ENCODE measurements at regions not wholly inside any gene's neighbourhood (a gene's known extent, or its start where the extent isn't known, plus 50 kb on each side); places are given as distances from the start of the nearest gene placed in this dataset.

GRCh38 chr16:47971225-47971624, 184.6 kb downstream of the ABCC12 start:
- no peak for DNase-seq (ENCODE audit: low spot score)
- Mint-ChIP-seq H3K4me3 (ENCODE audit: unreplicated experiment) (no peak overlapping the region), H3K27me3 (ENCODE audit: unreplicated experiment) (peaks cover 1% of the 10 kb centered on the region), H3K4me1 (ENCODE audit: unreplicated experiment) (peaks cover 2% of the 10 kb centered on the region), H3K36me3 (ENCODE audit: low read depth, unreplicated experiment) (no peaks in the 10 kb centered on the region), H3K9me3 (ENCODE audit: unreplicated experiment) (no peaks in the 10 kb centered on the region), H3K27ac (ENCODE audit: unreplicated experiment) (no peak overlapping the region)
- TF ChIP-seq CTCF (IDR thresholded peaks at IDR 0.05; ENCODE audit: unreplicated experiment), result no peak

- DNase-seq (ENCODE audit: low spot score), result peak; percentile 29
- Mint-ChIP-seq H3K4me1 (ENCODE audit: unreplicated experiment) (peaks cover 2% of the 10 kb centered on the region), H3K4me3 (ENCODE audit: unreplicated experiment) (no peak overlapping the region), H3K27ac (ENCODE audit: unreplicated experiment) (no peak overlapping the region), H3K27me3 (ENCODE audit: unreplicated experiment) (peaks cover 1% of the 10 kb centered on the region), H3K9me3 (ENCODE audit: unreplicated experiment) (no peaks in the 10 kb centered on the region), H3K36me3 (ENCODE audit: low read depth, unreplicated experiment) (no peaks in the 10 kb centered on the region)
- TF ChIP-seq CTCF (IDR thresholded peaks at IDR 0.05; ENCODE audit: unreplicated experiment), result no peak
These were observed 185.4 kb downstream of the ABCC12 start for GRCh38 chr16:47970291-47970931.

- H3K27me3 Mint-ChIP-seq (ENCODE audit: unreplicated experiment), result peaks cover 1% of the 10 kb centered on the region
- no peak for TF ChIP-seq CTCF (IDR thresholded peaks at IDR 0.05; ENCODE audit: unreplicated experiment)
- H3K36me3 Mint-ChIP-seq (ENCODE audit: low read depth, unreplicated experiment), result no peaks in the 10 kb centered on the region
- DNase-seq (ENCODE audit: low spot score), result no peak
- no peak overlapping the region for H3K4me3 Mint-ChIP-seq (ENCODE audit: unreplicated experiment)
- H3K4me1 Mint-ChIP-seq (ENCODE audit: unreplicated experiment), result peaks cover 2% of the 10 kb centered on the region
- no peaks in the 10 kb centered on the region for H3K9me3 Mint-ChIP-seq (ENCODE audit: unreplicated experiment)
- no peak overlapping the region for H3K27ac Mint-ChIP-seq (ENCODE audit: unreplicated experiment)
These were observed 188.4 kb downstream of the ABCC12 start for GRCh38 chr16:47967374-47967773.

GRCh38 chr16:47966325-47966724, 189.5 kb downstream of the ABCC12 start:
- no peaks in the 10 kb centered on the region for H3K36me3 Mint-ChIP-seq (ENCODE audit: low read depth, unreplicated experiment)
- H3K27ac Mint-ChIP-seq (ENCODE audit: unreplicated experiment), result no peak overlapping the region
- no peak for TF ChIP-seq CTCF (IDR thresholded peaks at IDR 0.05; ENCODE audit: unreplicated experiment)
- peaks cover 1% of the 10 kb centered on the region for H3K27me3 Mint-ChIP-seq (ENCODE audit: unreplicated experiment)
- peaks cover 2% of the 10 kb centered on the region for H3K4me1 Mint-ChIP-seq (ENCODE audit: unreplicated experiment)
- H3K4me3 Mint-ChIP-seq (ENCODE audit: unreplicated experiment), result no peak overlapping the region
- no peak for DNase-seq (ENCODE audit: low spot score)
- no peaks in the 10 kb centered on the region for H3K9me3 Mint-ChIP-seq (ENCODE audit: unreplicated experiment)

GRCh38 chr16:47965439-47965838, 190.4 kb downstream of the ABCC12 start:
- Mint-ChIP-seq H3K27me3 (ENCODE audit: unreplicated experiment) (peaks cover 1% of the 10 kb centered on the region), H3K9me3 (ENCODE audit: unreplicated experiment) (no peaks in the 10 kb centered on the region), H3K4me3 (ENCODE audit: unreplicated experiment) (no peak overlapping the region), H3K4me1 (ENCODE audit: unreplicated experiment) (peaks cover 7% of the 10 kb centered on the region), H3K27ac (ENCODE audit: unreplicated experiment) (no peak overlapping the region), H3K36me3 (ENCODE audit: low read depth, unreplicated experiment) (no peaks in the 10 kb centered on the region)
- no peak for DNase-seq (ENCODE audit: low spot score)
- no peak for TF ChIP-seq CTCF (IDR thresholded peaks at IDR 0.05; ENCODE audit: unreplicated experiment)
